RCC 7860 (cell line): ENCODE measurements at regions not wholly inside any gene's neighbourhood (a gene's known extent, or its start where the extent isn't known, plus 50 kb on each side); places are given as distances from the start of the nearest gene placed in this dataset.

Experiments
- DNase-seq: peaks from one replicate; pipeline ENCODE4 v3.0.0-alpha.2; 2015; ENCODE audit warnings: low spot score
- FAIRE-seq: peaks from 2 replicates; lab custom pipeline; 2012; peaks lifted over from hg19 to GRCh38; lab: Jason Lieb, UNC

DNA sequence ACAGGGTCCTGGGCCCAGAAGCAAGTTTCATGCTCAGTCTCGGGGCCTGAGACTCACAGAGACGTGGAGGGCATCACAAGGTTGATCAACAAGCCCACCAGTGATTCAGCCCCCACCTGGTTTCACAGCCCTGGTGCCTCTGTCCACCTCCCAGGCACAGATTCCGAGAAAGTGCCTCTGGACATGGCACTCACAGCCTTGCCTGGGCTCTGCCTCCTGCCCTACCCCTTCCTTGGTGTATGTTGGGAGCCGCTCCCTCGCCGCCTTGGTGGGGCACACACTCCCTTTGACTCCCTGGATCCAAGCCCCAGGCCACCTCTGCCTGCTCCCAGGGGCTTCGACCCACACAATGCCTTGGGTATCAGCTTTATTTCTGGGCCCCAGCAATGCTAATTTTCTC, 200.8 kb upstream of the PPP2R2D start:
- DNase-seq (no peak), FAIRE-seq (no peak)

DNA sequence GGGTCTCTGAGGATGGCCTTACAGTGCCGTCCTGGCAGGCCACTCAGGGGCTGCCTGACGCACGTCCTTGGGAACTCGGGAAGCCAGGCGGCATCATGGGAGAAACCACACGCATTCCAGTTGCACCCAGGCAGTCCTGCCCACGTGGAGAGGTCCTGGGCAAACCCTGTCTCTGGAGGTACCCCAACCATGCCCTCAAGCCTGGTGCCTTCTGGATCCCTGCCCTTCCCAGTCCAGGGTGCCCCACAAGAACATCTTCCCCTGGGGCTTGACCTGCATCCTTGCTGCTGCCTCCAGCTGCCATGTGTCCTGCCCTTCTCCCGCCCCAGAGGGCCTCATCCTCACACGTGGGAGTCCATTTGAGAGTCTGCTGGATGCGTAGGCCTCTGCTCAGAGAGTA, 200.3 kb upstream of the PPP2R2D start:
- FAIRE-seq (no peak), DNase-seq (no peak)

DNA sequence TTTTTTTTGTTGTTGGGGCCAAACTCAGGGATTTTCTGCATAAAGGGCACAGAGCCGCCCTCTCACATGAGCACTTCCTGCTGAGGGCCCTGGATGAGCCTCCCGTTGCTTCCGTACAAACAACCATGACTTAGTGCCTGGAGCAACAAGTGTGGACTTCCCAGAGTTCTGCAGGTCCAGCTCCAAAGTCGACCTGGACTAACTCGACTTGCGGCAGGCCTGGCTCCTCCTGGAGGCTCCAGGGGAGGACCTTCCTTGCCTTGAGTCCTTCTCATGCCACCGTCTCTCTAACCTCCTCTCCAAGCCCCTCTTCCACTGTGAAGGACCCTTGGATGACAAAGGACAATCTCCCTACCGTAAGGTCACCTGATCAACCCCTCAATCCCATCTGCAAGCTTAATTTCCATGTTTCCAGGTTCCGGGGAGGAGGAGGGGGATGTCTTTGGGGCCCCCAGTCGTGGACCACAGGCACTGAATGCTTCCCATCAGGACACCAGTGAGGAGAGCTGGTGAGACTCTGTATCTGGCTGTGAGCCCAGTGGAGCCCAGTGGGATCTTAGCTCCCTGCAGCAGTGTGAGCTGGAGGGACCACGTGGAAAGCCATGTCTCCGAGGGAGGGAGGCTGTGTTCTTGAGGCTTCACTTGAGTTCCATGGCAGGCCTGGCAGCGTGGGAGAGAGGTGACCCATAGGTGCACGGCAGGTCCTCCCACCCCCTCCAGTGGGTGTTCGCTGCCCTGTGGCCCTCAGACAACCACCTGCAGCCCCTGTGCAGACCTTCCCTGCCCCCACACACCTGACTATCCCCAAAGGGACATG, 199.5 kb upstream of the PPP2R2D start:
- no peak for FAIRE-seq
- no peak for DNase-seq

DNA sequence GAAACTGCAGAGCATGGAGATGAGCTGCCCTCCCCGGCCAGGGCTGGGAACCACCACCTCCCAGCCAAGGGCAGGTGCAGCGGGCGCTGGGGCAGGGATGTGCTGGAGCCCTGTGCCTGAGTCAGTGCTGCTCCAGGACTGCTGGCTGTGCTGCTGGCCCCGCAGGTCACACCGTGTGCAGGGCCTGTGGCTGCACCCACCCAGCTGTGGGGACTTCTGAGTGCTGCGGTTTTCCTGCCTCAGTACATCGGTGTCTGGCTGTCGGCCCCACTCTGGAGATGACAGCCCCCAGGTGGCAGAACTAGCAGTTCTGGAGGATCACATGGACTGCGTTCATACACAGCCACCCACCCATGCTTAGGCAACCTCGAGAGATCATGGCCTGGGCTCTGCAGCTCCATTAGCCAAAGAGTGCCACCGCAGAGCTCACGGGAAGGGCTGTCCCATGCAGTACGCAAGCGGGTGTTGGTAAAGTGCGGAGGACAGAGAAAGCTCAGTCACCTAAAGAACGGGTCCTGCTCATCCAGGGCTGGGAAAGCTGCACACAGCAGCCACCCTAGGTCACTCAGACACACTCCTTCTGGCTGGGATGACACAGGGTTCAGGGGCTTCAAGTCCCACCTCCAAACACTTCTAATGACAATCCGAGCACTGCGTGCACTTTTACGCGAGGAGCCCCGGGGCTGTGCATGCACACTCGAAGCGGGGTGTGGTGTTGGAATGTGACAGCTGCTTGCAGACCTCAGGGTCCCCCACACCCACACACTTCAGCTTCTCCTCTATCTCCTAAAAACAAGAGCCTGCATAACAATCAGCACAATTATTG, 198.1 kb upstream of the PPP2R2D start:
- no peak for FAIRE-seq
- DNase-seq = no peak

DNA sequence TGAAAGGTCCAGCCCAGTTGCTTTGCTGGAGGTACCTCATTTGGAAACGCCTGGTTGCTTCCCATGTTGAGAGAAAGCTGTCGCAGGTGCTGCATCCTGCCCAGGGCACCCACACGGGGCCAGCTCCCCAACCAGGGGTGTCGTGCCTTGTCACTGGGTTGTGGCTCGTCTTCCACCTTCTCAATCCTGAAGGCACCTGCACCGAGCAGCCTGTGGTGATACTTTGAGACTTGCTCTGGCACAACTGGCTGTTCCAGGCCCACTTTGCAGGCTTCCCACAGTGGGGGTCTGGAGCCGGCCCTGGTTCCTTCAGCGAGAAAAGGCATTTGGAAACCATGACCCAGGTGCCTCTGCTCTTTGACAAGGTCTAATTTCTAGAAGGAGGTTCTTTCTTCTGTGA, 197.3 kb upstream of the PPP2R2D start:
- DNase-seq (no peak), FAIRE-seq (no peak)

DNA sequence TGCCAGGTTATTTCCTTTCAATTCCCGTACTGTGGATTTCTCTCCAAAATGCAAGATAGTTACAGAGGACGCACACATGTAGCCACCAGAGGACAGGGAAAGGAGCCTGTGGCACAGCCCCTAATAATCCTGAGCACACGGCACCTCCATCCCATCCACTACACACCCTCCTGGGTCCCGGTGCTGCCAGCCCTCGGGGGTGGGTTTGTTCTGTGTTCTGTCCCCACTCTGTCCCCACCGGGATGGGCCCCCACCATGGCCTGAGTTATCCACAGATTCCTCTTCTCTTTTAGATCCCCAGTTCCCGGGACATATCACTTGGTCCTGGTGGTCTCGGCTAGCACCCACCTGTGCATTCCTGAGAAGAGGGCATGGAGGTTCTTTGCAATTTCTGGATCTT, 196.9 kb upstream of the PPP2R2D start:
- DNase-seq (no peak), FAIRE-seq (no peak)

DNA sequence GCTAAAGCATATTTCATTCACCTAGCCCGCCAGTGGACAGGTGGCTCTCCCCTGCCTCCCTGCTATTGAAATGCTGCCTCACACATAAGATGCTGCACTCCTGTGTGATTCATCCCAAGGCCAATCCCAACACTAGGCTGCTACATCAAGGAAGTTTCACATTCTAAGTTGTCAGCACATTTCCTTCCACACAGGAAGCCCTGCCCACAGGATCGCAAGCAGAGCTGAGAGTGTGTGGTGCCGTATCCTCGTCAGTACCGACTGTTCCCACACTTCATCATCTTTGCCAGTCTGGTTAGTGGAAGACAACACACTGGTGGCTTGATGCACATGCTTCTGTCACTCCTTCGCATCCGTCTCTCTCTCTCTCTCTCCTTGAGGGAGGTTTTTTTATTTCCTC, 194.3 kb upstream of the PPP2R2D start:
- no peak for FAIRE-seq
- DNase-seq = no peak

DNA sequence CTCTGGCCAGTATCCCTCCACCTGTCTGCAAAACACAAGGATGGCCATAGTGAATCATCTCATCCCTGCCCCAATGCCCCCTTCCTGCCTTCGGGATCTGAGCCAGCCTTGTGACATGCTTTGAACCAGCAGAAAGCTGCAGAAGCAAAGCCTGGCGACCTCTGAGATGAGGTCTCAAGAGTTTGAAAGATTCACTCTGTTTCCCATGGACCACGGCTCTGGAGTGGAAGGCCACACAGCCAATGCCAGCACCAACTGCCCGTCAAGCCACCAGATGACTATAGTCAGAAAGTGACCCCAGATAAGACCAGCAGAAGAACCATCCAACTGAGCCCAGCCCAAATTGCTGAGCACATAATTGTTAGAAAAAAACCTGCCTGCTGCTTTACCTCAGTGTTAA, 193.9 kb upstream of the PPP2R2D start:
- FAIRE-seq (no peak), DNase-seq (no peak)

DNA sequence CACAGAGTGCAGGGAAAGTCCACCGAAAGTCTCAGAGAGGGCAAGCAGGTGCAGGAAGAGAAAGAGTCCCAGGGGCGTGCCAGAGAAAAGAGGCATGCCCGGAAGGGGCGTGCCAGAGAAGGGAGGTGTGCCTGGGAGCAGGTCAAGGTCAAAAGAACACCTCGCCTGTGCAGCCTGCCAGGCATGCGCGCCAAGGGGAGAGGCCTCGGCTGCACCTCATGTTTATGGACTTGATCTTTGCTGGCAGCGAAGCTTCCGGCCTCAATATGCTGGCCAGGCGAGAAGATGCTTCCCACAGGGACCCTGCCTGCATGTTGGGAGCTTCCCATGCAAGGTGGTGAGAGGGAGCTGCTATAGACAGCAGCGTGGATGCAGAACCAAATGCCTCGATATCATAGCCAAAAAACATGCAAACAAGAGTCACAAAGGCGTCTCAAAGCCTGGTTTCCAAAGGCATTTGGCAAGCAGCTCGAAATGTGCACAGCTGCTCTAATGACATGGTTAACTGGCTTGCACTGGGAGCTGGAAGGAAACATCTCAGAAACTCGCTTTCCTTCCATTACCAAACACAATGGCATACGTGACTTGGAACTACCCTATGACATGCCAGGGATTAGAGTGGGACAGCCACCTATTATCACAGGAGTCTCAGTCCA, 192.5 kb upstream of the PPP2R2D start:
- FAIRE-seq = no peak
- DNase-seq = no peak

DNA sequence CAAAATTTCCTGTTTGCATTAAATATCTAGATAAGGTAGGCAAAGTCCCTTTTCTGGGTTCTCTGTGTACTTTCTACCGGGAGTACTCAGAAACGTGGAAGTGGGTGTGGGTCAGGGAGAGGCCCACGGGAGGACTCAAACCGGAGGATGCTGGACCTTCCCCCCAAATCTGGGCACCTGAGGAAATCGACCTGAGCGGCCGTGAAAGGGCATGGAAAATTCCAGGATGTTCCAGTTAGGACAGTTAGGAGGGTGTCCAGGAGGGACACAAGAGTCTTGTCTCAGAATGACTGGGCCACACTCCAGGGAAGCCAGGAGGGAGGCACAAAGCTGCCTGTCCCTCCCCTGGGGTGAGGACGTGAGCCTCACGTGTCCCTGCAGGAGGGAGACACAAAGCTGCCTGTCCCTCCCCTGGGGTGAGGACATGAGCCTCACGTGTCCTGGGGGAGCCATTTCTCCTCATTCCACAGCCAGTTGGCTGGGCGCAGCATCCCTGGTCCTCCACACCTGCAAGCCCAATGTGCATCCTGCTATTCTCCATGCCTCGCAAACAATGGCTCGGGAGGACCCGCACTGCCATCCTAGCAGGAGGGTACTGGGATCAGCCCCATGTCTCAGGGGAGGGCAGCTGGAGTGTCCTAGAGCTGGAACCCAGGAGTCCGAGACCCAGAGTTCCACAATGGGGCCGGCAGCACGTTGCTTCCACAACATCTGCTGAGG, 190.5 kb upstream of the PPP2R2D start:
- FAIRE-seq (no peak), DNase-seq (no peak)

DNA sequence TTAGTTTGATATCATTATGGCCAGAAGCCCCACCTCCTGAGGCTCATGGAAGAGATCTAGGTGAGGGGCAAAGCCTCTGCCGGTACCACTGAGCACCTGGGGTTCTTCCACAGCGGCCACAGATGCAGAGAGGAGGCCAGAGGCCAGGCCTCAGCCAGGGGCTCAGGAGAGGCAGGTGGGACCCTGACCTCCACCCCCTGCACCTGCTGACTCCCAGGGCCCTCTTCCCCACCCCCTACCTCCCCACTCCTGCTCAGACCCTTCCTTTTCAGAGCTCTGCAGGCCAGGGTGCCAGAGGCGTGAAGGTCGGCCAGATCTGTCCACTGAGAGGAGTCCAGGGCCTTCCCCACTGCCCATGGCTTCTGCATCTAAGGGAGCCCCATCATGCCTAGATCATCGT, 178.7 kb upstream of the PPP2R2D start:
- no peak for FAIRE-seq
- DNase-seq = no peak

DNA sequence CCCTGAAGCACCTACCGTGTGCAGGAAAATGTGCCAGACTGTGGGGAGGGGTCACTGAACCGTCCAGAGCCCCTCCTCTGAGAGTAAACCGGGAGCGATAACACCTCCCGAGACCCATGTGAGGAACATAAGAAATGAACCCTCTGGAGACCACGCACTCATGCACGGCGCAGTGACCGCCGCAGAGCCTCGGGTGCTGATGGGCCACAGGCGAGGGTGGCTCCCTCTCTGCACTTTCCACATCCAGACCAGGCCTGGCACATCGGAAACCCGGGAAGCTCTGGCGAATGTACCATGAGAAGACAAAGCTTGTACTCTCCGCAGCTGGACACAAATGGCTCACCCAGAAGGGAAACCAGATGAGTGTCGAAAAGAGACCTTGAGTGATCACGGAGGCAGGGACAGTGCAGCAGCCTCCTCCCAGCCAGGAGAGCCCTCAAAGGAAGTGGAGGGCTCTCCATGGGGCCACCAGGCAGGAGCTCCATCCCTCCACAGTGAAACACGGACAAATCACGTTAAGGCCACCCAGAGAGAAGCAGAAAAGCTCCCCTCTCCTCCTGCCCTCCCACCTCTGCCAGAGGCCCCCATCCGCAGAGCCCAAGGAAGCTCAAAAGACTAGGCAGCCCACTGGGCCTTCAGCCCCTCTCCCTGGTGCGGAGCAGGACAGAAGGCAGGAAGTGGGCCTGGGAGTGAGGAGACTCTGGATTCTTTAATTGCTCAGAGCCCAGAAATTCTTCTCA, 178.1 kb upstream of the PPP2R2D start:
- DNase-seq = no peak
- FAIRE-seq = no peak

DNA sequence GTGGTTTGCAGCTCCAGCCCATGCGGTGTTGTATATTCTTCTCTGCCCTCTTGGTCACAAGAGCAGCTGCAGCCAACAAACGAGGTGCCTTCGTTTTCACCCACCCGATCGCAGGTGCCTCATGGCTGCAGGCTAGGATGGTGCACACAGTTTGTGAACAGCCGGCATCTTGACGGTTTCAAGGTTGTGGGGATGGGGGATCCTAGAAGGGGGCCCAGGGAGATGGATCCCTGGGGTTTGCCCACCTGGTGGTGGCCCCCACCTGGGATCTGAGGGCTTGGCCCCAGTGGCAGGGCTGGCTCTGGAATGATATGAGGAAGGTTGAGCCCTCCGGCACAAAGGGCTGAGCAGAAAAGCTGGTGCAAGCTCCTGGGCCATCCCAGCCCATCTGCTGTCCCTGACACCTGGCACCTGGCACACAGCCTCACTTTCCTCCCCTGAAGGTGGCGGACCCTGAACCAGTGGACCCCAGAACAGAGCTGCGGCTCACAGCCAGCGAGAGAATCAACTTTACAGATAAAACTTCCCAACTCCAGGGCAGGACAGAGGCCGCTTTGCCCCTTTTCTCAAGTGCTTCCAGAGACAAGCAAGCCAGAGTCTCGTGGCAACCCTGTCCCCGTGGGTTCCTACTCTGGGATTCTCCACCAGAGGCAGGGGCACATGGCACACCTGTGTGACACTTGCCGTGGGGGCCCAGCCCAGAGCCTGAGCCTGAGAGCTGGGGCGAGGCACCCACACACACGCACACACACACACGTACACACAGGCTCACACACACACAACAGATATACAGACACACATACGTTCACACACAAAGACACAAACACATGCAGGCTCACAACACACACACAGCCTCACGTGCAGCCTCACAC, 177.3 kb upstream of the PPP2R2D start:
- FAIRE-seq = no peak
- no peak for DNase-seq

DNA sequence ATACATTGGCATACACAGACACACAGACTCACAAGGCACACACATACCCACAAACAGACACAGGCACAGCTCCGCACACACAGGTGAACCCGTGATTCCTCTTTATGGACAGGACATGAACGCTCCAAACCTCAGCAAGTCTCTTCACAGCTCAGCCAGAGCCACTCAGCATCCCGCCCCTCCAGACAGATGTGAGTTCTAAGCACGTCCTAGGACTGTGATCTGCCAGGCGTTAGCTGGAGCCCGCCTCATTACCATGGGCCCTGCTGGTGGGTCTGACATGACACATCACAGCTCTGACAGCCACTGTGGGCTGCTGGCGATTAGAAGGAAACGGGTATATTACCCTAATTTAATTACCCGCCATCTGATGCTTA, 176.7 kb upstream of the PPP2R2D start:
- FAIRE-seq = no peak

DNA sequence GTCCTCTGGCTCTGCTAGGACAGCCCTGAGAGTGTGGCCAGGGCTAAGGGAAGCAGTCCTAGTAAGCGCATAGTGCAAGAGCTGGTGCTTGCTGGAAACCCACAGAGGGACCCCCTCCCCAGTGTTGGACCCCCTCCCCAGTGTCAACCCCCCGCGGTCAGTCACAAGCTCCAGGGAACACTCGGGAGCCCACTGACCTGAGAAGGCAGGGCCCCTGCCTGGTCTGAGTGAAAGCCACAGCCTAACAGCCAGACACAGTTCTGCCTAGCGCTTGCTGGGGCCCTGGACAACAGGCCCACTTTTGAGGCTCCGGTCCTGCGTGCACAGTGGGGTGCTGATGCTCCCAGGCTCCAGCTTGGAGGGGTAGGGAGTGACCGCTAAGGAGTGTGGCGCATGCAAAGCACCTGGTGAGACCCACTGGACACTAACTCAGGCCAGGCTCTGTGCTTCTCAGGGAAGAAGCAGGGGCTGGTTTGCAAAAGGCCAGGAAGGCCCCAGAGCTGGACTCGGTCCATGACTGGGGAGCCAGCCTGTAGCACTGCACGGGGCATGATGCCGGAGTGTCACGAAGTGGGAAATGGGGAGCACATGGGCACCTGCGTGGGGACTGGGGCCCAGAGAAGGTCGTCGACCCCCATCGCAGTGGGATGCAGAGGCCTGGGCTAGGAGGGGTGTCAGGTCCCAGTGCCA, 175.8 kb upstream of the PPP2R2D start:
- FAIRE-seq = no peak
- no peak for DNase-seq

More for the DNA sequence above, 176.7 kb upstream of the PPP2R2D start:
- DNase-seq = no peak

DNA sequence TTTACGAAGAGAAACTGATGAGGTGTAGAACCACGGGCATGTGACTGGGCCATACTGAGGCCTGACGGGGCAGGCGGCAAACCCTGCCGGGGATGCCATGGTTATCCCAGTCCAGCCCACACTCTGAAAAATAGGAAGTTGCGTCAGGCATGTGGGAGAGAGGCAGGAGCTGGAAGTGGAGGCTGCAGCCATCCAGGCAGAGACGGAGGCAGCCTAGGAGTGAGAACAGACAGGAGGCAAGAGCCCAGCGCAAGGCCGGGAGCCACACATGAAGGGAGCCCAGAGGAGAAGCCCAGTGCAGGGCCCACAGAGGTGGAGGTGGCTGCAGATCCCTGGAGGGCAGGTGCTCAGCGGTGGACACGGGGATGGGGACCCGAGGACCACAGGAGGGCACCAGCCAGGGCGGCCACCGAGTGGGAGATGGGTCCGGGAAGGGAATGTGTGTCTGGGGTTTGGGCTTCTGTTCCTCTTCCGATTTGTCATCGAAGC, 175.2 kb upstream of the PPP2R2D start:
- FAIRE-seq (no peak), DNase-seq (no peak)

DNA sequence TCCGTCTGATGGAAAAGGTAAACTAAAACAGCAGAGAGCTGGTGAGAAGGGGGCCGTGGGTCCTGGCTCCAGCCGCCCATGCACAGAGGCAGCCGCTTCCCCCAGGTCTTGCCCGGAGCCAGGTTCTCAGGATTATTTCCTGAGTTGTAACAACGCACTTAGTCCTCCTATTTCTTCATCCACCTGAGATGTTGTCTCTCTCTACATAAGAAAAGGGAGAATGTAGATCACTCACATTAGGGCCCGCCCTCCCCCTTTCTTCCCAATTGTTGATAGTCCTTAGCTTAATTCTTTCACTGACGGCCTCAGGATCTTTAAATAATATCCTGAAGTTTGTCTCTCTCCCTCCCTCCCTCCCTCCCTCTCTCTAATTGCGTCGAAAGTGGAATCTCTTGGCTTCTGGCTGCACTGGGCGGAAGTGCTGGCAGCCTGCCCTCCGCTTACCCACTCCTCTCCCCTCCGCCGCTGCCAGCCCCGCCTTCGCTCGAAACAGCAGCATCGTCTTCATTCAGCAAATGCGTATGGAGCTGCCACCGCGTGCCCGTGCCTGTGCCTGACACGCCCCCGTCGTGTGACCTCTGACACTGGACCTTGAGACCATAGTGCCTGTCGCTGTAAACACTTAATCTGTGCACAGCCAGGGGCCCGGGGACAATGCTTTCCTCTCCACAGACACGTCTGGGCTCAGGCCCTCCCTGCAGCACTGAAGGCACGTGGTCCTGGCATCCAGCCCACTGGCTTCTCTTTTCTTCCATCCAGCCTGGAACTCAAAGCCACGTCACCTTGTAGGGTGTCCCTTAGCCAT, 174.5 kb upstream of the PPP2R2D start:
- FAIRE-seq = no peak

DNA sequence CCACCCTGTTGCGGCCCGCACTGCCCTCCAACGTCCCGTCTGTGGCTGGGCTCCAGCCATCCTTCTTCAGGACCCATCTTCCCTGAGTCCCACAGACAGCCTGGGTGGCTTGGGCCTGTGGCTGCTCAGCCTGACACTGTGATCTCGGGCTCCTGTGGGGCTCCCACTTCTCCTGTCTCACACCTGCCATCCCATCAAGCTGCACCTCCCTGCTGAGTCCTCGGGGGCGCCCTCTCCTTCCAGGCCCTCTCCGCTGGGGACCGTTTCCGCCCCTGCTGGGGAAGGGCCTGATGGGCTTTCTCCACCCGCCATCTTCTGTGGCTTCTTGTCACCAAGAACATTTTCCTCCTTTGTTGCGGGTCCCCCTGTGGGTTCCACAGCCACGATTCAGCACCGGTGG, 173.8 kb upstream of the PPP2R2D start:
- FAIRE-seq = no peak
- DNase-seq = no peak

More for the DNA sequence above, 174.5 kb upstream of the PPP2R2D start:
- no peak for DNase-seq
